HG02884 (cell line): ENCODE measurements at regions not wholly inside any gene's neighbourhood (a gene's known extent, or its start where the extent isn't known, plus 50 kb on each side); places are given as distances from the start of the nearest gene placed in this dataset.

Experiments
- ATAC-seq: cut with Tn5 transposase; IDR thresholded peaks from one replicate; pipeline ENCODE4 v1.9.1; 2021; ENCODE audit warnings: mild to moderate bottlenecking, moderate library complexity; ENCODE audit not compliant: unreplicated experiment

DNA sequence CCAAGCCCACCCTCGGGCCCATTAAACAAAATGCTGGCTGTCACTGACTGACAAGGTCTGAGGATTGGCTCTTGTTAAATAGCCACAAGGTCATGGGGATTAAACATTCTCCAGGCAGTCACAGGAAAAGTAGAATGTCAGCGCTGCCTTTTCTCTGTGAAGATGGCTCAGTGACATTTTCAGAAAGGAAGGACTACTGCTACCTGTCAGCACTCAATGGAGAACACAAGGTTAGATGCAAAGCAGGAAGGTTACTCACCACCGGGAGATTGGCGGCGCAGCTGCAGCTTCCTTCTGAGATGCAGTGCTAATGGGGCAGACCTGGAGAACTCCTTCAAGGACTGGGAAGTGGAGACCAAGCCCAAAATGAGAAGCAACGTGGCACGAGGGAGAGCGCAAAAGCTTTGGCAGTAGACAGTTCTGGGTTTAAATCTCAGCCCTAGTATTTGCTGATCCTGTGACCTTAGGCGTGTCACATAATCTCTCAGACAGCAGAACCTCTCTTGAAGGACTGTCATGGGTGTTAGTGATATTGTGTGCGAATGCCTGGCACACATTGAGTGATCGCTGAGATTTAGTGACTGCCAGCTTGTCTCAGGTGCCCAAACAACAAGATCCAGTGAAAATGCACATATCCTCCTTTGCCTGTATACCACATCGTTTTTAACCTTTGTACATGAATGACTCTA lies 213.1 kb upstream of the BOD1L1 start:
- no peak for ATAC-seq

DNA sequence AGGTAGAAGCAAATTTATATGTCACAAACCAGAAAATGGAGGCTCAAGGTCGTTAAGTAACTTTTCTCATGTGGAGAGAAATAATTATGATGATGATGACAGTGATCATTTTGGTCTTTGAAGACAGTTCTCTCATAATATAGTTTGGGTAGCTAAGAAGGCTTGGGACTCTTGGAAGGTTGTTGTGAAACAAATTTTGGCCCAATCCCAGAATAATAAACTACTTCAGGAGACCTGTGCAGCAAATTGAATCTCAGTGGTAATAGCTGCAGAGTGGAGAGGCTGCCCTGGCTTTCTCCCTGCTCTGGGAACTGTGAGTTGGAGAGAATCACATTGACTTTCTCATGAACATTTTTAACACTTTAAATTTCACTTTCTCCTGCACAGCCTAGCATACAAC lies 217.2 kb upstream of the BOD1L1 start:
- no peak for ATAC-seq

DNA sequence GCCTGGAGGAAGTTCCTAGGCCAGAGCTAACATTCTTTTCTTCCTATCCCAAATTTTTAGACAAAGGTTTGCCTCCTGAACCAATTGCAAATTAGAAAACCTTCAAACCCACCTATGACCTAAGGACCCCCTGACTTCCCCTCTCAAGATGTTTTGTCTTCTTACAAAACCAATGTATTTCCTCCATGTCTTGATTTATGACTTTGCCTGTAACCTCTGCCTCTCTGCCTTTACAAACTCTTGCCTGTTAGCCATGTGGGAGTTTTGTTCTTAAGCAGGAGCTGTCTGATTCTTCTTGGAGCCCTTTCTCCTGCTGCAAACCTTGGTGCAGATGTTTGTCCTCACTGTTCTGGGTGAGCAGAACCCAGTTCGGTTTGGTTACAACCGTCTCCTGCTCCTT lies 222.3 kb upstream of the BOD1L1 start:
- ATAC-seq, result no peak

DNA sequence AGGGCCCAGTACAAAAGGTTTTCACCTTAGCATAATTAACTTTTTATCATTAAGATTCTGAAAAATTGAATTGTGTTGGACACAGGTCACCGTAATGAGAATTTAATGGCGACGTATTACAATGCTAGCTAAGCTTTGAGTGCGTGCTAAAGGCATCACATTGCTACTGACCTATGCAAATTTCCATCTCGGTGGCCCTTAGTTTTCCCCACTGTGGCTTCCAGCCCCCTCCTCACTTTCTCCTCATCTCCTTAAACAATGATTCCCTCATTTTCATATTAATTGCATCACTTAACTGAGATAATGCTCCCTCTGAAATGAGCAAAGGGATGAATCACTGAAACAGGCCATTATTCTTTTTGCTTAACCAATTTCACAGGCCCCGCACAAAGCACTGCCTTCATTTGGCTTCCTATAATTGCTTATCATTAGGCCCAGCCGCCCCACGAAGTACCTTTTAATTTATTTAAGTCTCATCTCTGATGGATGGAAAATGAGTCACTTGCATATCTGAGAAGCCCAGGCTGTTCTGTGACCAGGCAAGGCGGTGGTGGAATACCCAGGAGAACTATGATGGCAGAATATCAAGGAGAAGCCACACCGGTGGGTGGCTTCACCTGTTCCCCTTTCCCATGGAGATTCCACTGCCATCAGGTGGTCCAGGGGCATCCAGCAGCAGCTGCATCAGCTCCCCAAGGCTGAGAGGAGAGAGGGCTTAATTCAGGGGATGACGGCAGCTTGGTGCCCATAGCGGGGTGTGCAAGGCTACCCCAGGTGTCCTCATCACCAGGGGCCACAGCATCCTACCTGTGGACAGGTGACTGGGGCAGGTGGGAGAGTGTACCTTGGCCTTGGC lies 223.8 kb upstream of the BOD1L1 start:
- ATAC-seq, result no peak

DNA sequence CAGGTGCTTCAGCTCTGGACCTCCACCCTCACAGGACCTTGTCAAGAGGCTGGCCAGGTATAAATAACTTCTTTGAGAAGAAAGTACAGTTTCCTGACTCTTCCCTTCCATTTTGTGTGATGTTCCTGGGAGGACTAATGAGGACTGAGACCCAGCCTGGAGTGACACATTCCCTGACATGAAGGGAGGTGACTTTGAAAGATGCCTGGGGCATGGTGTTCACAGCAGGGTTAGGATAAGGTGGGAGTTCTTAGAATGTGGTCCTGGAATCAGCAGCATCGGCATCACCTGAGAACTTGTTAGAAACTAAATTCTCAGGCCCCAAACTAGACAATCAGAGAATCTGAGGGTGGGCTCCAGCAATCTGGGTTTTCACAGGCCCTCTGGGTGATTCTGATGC lies 224.9 kb upstream of the BOD1L1 start:
- ATAC-seq, result no peak

DNA sequence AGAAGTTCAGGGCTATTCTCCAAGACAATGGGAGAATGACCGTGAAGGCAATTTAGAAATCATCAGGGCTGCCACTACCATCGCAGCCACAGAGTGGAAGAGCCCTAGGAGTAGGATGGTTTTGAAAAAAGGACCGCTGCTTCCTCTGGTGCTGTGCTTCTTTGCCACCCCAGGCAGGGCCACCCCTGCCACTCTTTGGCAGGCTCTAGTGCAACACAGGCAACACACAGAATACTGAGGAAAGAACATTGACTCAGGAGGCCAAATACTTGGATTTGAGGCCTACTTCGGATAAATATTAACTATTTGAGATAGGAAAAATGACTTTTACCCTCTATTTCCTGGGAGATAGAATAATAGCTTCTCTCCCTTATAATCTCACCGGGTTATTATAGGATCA lies 228.9 kb upstream of the BOD1L1 start:
- ATAC-seq, result no peak

DNA sequence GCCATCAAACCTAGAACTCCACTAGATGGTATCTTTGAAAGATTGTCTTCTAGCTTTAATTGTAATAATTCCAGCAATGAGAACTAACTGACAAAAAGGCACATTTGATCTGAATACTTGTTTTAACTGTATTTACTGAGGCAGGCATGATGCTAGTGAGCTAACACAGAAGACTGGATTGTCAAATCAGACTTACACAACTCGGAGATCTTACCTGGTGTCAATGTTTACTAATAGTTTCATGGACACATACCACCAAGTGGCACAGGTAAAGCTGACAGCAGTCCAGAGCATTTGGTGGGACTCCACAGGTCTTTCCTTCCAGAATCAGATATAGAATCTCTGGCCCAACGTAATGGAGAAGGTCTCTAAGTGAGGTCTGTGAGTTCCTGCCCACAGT lies 229.9 kb upstream of the BOD1L1 start:
- ATAC-seq, result no peak

DNA sequence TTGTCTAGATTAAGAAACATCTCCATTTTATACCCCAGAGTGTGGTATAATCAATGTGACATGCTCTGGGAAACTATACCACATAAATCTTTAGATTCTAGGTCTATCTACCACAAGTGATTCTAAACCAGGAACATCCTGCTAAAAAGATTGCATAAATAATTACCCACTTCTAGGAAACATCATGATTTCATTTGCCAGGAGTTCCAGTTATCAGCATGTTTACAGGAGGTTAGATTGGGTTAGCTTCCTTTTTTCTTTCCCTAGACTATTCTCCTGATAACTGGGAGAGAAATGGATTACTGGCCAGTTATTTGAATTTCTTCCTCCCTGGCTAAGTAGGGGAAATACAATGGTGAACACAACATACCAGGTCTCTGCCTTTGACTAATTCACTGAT lies 230.3 kb upstream of the BOD1L1 start:
- ATAC-seq, result no peak

DNA sequence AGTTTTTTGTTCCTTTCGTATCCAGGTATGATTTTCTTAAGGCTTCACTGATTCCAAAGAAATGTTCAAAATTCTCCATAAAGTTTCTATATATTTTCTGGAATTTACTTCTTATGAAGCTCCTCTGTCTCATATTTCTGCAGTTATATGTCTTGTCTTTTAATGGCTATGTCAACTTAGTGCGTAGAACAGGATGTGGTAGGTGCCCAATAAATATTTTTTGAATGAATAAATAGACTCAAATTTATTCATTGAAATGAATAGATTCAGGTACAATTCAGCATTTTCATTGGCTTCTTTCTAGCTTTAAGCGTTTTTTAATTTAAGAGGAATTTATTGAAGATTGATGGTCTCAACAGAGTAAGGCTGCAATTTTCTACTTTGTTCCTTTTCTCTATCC lies 231.9 kb upstream of the BOD1L1 start:
- ATAC-seq, result no peak

DNA sequence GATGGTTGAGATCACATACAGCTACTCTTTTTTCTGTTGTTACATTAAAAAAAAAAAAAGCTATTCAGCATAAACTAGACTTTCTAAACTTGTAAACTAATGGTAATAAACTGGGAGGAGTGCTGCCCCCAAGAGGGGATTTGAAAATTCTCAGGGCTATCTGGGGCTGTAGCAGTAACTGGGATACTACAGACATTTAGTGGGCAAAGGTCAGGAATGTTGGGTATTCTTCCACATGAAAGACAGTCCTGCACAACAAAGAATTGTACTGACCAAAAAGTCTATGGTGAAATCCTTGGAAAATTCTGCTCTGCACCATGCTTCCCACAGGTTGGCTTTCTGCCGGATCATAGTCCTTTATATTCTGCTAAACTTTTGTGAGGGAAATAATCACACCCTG lies 232.6 kb upstream of the BOD1L1 start:
- ATAC-seq, result no peak

DNA sequence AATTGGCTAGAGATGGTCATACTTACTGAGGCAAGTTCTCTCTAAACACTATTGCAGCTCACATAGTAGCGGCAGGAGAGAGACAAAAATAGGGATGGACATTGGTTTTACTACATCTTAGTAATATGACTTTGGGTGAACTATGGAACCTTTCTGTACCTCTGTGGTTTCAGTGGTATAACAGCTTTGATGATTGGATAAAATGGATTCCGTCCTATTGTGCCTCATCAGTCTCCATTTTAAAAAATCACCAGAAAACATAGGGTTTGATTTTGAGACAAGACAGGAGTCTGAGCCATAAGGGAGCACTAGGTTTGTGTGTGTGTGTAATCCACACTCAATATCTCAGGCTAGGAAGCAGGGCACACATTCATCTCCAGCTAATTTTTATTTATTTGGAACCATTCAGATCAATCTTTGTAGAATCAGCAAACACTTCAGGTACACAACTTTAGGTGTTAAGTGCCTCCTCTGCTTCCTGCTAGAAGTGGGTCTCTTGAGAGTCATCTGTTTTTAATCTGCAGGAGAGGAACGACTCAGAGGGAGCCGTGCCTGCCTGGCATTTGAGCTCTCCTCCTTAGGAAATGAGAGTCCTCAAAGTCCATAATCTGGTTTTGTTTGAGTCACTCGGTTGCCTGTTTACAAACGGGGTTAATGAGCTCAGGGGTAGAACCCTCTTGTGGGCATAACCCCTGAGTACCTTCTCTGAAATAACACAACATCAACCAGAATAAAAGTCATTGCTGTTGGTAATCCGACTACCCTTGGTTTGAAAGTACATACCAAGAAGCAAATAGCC lies 238.5 kb upstream of the BOD1L1 start:
- no peak for ATAC-seq

DNA sequence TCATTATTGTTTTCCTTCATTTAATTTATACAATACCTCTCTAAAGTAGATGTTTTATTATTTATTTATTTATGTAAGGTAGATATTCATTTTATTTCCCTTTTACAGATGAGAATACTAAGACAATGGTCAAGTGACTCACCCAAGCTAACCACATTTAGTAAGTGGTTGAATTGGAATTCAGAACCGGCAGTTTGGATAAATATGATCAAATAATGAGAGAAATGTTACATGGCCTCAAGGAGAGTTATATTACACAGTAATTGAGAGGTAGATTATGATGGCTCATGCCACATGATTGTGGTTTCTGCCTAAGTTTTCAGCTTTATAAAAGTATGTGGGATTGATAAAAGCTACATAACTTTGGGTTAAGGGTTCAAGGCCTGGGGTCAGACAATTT lies 239.4 kb upstream of the BOD1L1 start:
- no peak for ATAC-seq

DNA sequence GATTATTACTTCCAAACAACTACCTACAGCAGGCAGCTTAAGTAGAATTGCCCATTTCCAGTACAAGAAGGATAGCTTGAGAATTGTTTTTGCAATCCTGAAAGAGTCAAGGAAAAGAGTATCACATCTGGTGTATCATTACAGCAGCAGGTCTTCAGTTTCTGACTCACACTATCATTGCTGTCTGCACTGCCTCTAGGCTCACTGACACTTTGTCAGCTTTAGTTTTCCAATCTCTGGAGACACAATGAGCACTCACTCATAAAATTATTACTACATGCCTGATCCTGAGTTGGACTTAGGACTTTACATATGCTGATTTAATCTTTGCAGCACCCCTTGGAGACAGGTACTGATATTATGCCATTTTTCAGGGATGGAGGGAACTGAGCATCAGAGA lies 244.6 kb upstream of the BOD1L1 start:
- ATAC-seq, result no peak

DNA sequence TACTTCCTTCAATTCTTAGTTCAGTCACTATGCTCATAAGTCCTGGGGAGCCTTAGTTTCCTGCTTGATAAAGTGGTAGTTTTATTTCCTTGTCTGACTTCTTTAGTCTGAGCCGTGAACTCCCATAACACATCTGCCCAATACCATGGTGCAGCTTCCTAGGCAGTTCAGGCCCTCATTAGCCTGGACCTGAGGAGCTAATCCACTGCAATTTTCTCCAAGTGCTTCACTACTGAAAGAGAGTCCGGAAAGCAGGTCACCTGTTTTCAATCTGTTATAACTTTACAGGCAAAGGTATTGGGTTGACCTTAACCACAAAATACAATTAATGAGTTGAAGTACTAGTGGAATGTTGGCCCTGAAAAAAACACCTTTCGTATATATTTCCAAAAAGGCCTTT lies 245.4 kb upstream of the BOD1L1 start:
- no peak for ATAC-seq

DNA sequence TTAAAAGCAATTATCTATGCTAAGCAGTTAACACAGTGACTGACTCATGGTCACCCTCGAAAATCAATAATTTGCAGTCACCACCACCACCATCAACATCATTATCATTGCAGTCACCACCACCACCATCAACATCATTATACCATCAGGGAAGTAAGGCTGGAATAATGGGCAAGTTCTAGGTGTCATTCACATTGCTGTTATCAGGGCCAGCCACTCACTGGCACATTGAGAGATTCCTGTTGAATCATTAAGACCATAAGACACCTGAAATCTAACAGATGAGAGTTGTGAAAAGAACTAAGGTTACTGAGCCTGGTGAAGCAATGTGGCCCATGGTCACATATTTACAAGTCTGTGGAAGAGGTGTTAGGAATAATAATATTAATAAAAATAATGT lies 247.7 kb upstream of the BOD1L1 start:
- ATAC-seq, result no peak

DNA sequence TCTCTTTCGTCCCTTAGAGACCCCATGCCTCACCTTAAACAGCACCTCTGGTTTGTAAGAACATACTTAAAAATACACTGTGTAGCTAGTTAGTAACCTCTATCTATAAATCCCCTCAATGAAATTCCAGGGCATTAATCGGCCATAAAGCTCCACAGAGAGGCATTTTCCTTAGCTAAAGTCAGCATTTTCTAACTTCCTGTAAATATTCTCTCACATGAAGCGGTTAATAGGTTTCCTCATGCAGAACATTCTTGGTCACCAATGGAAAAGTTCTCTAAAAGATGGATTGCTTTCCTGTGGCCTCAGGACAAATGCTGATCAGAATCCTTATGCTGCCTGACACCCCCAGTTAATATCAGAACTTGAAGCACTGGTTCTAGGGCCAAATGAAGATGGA lies 248.6 kb upstream of the BOD1L1 start:
- ATAC-seq, result no peak

DNA sequence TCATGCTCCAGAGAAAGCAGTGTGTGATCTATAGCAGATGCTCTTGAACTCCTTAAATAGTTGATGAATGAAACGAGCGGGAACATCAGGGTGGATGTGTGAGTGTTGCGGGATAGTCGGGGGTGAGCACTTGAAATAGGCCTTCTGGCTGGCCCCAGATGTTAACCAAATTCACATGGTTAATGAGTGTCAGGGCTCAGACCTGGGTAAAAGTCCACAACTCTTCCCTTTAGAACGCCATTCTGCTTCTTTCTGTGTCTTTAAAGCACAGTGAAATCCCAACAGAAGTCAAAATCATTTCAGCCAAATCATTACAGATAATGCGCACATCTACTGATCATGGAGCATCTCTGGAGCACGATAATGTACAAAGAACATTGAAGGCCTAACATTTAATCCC lies 249.4 kb upstream of the BOD1L1 start:
- ATAC-seq, result no peak

DNA sequence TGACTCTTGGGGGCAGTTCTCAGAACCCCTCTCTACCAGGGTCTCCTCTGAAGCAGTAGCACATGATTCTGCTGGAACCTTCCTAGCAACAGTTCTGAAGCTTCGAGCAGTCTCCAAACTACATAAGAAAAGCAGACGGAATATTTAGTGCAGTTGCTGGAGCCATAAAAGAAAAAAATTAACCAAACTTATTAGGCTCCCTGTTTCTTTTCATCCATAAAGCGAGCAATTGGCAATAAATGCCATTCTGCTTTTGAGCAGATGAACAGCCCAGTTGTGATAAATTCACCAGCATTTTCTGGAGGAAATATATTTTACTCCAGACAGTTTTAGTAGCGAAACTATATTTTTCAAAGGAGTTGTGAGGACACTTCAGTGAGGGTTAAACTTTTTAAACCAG lies 250.1 kb upstream of the BOD1L1 start:
- no peak for ATAC-seq

DNA sequence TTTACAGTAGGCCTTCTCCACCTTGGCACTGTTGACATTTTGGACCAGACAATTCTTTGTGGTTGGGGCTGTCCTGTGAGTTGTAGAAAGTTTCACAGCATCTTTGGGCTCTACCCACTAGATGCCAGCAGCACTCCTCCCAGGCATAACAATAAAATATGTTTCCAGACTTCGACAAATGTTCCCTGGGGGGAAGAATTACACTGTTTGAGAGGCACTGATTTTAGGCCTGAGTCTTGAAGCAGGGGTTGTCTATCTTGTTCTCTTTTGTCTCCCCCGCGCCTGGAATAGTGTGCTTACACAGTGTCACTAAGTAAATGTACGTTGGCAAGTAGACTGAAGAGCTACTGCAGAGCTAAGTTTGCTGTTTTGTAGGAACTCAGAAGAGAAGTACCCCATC lies 254.4 kb upstream of the BOD1L1 start:
- no peak for ATAC-seq

DNA sequence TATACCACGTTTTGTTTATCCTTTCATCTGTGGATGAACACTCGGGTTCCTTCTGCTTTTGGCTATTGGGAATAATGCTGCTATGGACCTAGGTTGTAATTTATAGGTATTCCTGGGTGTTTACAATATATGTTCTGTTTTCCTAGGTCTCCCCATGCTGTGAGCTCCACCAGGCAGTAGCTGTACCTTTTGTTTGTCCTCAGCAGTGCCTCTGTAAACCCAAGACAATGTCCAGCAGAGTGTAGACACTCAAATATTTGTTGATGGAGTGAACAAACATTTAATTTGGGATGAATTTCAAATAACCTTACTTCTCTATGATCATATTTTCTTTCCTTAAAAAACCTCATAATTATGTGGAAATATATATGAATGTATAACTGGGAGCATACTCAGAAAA lies 259.5 kb upstream of the BOD1L1 start:
- no peak for ATAC-seq

DNA sequence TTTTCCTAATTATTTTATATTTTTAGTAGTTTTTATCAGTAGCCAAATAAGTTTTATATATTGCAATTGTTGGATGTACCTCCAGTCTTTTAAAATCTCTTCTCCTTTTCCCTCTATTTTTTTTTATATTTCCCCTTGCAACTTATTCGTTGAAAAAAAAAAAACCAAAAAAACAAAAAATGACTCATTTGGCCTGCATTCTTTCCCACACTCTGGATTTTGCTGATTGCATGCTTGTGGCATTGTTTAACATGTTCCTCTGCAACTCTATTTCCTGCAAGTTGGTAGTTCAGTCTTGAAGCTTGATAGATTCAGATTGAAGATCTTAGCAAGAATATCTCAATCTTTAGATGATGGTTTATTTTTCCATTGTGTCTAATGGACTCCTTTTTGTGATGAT lies 260.6 kb upstream of the BOD1L1 start:
- no peak for ATAC-seq

DNA sequence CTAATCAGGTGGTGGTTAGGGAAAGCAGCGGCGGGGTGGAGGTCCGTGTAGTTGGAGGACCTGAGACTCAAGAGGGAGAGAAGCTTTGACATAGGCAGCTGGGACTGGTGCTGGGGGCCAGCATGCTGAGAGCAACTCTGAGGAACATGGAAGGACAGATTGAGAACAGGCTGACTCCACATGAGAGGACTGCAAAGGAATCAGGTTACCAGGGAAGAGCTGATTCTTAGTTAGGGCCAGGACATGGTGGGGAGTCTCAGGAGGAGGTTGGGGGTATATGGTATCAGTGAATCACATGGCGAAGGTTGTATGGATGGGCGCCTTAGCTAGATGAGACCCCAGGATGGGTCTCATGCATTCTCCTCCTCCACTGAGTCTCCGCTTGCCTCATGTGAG lies 264.0 kb upstream of the BOD1L1 start:
- no peak for ATAC-seq
